GM12865 (cell line): ENCODE measurements at regions not wholly inside any gene's neighbourhood (a gene's known extent, or its start where the extent isn't known, plus 50 kb on each side); places are given as distances from the start of the nearest gene placed in this dataset.

Source experiments
- DNase-seq: peaks from one replicate; pipeline ENCODE4 v3.0.0; 2010; ENCODE audit warnings: low read depth
- H3K4me3 ChIP-seq: 2 replicates; pipeline ENCODE4 v1.5.1; 2011; ENCODE audit warnings: mild to moderate bottlenecking, low read depth, low read length, control low read depth
- TF ChIP-seq, protein P1 (sequence below): IDR thresholded peaks from 2 replicates; pipeline ENCODE4 v1.5.1; 2011; ENCODE audit warnings: low read length, control low read depth, low read depth, inconsistent platforms; ENCODE audit not compliant: insufficient read depth; ENCODE audit errors: missing control alignments

DNA sequence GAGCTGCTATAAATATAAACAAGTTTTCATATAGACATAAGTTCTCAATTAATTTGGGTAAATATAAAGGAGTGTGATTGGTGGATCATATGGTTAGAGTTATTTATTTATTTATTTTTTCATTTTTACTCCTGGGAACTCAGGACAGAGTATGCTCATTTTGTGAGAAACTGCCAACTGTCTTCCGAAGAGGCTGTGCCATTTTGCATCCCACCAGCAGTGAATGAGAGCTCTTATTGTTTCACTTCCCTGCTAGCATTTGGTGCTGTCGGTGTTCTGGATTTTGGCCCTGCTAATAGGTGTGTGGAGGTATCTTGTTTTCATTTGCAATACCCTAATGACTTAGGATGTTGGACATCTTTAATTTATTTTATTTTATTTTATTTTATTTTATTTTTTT lies 50.4 kb upstream of the XPO1 start:
- H3K4me3 ChIP-seq = no peak overlapping the region
- DNase-seq = no peak
- TF ChIP-seq, protein P1, sequence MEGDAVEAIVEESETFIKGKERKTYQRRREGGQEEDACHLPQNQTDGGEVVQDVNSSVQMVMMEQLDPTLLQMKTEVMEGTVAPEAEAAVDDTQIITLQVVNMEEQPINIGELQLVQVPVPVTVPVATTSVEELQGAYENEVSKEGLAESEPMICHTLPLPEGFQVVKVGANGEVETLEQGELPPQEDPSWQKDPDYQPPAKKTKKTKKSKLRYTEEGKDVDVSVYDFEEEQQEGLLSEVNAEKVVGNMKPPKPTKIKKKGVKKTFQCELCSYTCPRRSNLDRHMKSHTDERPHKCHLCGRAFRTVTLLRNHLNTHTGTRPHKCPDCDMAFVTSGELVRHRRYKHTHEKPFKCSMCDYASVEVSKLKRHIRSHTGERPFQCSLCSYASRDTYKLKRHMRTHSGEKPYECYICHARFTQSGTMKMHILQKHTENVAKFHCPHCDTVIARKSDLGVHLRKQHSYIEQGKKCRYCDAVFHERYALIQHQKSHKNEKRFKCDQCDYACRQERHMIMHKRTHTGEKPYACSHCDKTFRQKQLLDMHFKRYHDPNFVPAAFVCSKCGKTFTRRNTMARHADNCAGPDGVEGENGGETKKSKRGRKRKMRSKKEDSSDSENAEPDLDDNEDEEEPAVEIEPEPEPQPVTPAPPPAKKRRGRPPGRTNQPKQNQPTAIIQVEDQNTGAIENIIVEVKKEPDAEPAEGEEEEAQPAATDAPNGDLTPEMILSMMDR = no peak
